ENCODE measurements at regions not wholly inside any gene's neighbourhood (a gene's known extent, or its start where the extent isn't known, plus 50 kb on each side); places are given as distances from the start of the nearest gene placed in this dataset.

GRCh38 chr10:108452533-108452932 is 1288.0 kb upstream of the SORCS1 start:
- no peak for DNase-seq

DNA sequence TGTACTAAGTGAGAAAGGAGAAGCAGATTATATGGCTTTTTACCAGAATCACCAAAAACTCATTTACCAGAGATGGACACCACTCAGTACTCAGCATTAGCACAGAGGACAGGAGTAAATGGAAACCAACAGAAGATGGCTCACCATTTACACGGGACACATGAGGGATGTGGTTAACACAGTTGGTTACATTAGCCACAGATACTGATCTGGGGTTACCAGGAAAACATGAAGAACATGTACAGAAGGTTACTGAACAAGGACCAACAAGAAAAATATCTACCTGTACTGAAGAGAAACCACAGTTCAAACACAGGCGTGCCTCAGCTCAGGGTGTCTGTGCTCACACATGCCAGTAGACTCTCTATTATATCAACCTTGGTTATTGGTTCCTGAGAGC is 1285.8 kb upstream of the SORCS1 start:
- DNase-seq, result no peak

DNA sequence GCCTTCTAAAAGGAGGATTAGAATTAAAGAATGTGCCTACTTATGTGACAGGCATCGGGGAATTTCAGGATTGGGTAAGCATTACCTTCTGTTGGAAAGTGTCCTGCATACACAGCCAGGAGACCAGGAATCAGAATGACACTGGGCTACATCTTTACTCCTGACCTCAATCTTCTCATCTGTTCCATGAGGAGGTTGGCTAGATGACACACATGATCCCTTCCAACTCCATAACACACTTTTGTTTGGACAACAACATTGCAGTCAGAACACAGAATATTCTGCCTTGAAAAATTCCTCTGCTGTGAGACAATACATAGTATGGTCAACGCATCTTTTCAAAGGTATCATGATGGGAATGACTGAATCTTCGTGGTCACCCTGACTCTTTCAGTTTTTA is 1281.2 kb upstream of the SORCS1 start:
- DNase-seq, result no peak

DNA sequence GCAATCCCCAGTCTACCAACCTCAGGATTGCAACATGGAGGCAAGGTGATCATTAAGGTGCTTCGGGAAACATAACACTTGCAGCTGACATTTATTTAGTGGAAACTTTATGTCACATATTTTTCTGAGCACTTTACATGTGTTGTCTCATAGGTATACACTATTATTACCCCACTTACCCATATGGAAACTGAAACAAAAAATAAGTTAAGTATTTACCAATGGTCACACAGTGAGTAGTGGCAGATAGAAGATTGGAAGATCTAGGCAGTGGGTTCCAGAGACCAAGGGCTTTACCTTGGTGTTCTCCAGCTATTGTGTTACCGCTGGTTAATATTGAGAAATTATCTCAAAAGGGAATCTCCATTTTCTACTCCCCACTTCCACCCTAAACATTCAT is 1279.1 kb upstream of the SORCS1 start:
- DNase-seq, result no peak

DNA sequence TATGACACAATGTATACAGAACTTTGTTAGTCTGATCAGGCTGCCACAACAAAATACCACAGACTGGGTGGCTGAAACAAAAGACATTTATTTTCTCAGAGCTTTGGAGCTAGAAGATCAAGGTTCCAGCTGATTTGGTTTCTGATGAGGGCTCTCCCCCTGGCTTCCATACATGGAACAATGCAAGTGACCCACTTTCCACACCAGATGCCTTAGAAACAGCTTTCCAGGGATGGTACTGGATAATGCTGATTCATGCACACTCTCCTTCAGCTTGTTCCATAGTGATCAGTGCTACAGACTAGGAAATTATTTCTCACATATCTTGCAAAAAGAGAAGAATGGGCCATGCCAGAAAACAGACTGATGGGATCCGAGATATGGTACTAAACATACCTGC is 1274.9 kb upstream of the SORCS1 start:
- no peak for DNase-seq

- no peak for DNase-seq
These were observed 1271.6 kb upstream of the SORCS1 start for GRCh38 chr10:108436096-108436495.

- DNase-seq, result no peak
These were observed 1270.2 kb upstream of the SORCS1 start for GRCh38 chr10:108434559-108435252.

GRCh38 chr10:108427146-108427545 is 1262.6 kb upstream of the SORCS1 start:
- DNase-seq, result no peak

GRCh38 chr10:108425283-108425964 is 1260.9 kb upstream of the SORCS1 start:
- no peak for DNase-seq

DNA sequence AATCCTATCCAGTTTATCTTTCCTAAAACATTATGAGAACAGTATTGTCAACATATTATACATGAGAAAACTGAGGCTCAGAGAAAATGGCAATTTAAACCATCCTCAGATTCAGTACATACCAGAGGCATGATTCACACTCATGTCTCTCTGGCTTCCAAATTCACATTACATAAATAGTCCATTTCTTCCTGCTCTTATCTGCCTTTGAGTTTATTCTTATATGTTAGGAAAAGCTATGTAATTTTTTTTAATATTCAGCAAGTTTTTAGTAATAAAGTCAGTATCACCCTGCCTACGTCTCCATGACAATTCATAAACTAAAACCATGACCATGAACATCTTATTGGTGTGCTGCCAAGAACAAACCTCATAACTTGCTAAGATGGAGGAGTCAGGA is 1260.2 kb upstream of the SORCS1 start:
- no peak for DNase-seq

- no peak for DNase-seq
These were observed 1257.8 kb upstream of the SORCS1 start for GRCh38 chr10:108422286-108422685.

DNA sequence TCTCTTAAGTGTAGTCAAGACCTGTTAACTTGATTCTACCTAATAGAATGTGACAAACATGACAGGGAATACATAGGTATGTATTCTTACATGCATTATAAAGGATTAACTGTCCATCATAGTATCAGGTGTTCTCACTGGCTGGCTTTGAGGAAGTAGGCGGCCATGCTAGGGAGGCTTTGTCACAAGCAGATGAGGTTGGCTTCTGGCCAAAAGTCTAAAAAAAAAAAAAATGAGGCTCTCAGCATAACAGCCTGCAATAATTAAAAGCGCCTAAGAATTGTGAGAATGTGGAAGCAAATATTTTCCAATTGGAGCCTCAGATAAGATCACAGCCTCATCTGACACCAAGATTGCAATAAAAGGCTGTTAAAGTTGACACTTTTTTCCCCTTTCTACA is 1256.8 kb upstream of the SORCS1 start:
- no peak for DNase-seq

GRCh38 chr10:108413954-108414353 is 1249.4 kb upstream of the SORCS1 start:
- no peak for DNase-seq

GRCh38 chr10:108412323-108412722 is 1247.8 kb upstream of the SORCS1 start:
- no peak for DNase-seq

- DNase-seq, result no peak
These were observed 1247.4 kb upstream of the SORCS1 start for GRCh38 chr10:108411894-108412293.

DNA sequence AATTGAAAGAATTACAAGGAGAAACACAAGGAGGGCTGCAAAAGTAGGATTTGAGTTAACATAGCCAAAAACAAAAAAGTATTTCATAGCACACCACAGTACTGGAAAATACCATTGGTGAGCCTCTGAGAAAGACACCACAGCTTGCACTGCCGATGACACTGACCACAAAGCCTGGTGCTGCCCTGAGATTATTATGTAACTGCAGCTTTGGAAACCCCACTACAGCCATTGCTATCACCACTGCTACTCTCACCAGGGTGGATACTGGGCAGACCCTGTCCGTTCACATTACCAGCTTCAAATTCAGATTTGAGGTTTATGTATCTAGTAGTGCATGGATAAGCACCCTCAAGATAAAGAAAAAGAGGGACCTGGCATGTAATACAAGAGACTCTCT is 1246.7 kb upstream of the SORCS1 start:
- no peak for DNase-seq

- no peak for DNase-seq
These were observed 1245.7 kb upstream of the SORCS1 start for GRCh38 chr10:108410236-108410635.

GRCh38 chr10:108409306-108409705 is 1244.8 kb upstream of the SORCS1 start:
- no peak for DNase-seq

- DNase-seq, result no peak
These were observed 1239.6 kb upstream of the SORCS1 start for GRCh38 chr10:108404155-108404554.

DNA sequence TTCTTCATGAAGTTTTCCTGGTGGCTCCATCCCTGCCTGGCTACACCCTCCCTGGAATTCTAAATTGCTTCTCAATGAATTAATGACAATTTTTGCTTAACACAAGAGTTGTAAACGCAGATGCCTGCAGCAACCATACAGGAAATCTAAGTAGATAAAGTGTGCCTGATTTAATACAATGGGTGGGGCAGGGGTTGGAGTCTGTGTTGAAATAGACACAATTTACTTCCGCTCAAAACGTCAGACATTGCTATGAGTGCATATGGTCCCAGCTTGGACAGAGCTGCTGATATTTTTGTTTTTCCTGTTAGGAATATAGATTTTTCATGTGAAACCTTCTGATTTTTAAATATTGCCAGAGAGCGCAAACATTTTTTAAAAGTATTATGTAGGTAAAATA is 1235.0 kb upstream of the SORCS1 start:
- no peak for DNase-seq

GRCh38 chr10:108393089-108393488 is 1228.6 kb upstream of the SORCS1 start:
- no peak for DNase-seq

DNA sequence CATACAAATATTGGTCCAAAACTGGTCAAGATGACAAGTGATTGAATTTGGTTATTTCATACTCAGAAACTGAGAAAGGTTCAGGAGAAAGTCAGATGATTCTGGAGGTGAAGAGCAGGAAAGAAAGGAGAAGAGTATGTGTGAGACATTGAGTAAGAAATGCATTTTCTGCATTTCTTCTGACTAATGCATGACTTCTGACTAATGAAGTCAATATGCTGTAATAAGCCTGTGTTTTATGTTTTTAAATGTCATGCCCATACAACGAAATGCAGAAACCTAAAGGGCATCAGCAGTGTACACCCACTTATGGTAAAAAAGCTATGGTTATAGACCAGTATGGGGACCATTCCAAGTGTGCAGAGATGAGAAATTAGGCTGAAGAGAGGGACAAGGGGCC is 1227.8 kb upstream of the SORCS1 start:
- DNase-seq, result no peak

DNA sequence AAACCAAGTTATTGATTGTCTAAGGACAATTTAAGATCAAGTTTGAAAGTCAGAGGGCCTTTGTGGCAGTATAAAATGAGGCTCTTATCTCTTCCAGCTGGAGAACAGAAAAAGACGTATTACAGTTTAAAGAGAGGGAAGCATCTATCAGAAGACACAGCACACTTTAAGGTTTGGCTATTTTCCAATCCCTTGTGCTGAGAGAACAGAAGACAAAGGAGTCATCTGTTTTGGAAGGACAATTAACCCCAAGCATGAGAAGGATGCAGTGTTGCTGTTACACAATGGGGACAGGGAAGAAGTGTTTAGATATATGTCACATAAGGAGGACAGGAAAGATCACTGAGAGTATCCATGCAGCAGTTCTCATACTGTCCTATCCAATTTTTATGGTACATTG is 1224.2 kb upstream of the SORCS1 start:
- no peak for DNase-seq

DNA sequence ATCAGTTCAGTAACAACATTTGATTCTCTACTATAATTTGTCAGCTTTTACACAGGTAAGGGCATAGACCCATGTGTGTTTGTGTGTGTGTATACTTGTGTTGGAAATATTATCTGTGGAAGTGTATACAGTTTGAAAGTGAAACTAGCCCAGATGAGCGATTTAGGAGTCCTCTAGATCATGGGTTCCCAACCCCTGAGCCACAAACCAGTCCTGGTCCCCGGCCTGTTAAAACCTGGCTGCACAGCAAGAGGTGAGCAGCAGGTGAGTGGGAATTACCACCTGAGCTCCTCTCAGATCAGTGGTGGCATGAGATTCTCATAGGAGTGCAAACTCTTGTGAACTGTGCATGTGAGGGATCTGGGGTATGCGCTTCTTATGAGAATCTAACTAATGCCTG is 1221.5 kb upstream of the SORCS1 start:
- DNase-seq, result no peak

DNA sequence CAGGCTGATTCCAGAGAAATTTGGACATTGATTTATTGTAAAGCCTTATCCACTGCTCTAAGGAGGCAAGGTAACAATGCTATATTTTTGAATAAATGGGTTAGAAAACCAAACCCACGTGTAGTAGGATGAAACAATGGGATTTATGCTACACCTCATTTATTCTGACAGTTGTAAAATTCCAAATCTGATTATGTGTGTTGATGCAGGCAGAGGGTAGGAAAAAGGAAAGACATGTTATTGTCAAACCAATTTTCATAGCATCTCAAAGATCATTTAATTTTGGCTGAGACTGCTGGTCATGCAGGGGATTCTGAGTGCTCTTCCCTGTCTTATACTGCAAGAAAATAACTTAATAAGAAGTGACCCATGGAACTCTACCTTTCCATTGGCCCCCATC is 1219.9 kb upstream of the SORCS1 start:
- DNase-seq, result no peak
